Stromal cell of bone marrow (primary cell): ENCODE measurements at regions not wholly inside any gene's neighbourhood (a gene's known extent, or its start where the extent isn't known, plus 50 kb on each side); places are given as distances from the start of the nearest gene placed in this dataset.
"Not testable (repeated sequence)": the region's sequence is repeated elsewhere in the genome, so short reads cannot be mapped to it uniquely, and the experiment has no call there.

ENCODE experiments used
- DNase-seq: peaks from one replicate; pipeline ENCODE4 v3.0.0-alpha.2; 2012; ENCODE audit warnings: low read depth

DNA sequence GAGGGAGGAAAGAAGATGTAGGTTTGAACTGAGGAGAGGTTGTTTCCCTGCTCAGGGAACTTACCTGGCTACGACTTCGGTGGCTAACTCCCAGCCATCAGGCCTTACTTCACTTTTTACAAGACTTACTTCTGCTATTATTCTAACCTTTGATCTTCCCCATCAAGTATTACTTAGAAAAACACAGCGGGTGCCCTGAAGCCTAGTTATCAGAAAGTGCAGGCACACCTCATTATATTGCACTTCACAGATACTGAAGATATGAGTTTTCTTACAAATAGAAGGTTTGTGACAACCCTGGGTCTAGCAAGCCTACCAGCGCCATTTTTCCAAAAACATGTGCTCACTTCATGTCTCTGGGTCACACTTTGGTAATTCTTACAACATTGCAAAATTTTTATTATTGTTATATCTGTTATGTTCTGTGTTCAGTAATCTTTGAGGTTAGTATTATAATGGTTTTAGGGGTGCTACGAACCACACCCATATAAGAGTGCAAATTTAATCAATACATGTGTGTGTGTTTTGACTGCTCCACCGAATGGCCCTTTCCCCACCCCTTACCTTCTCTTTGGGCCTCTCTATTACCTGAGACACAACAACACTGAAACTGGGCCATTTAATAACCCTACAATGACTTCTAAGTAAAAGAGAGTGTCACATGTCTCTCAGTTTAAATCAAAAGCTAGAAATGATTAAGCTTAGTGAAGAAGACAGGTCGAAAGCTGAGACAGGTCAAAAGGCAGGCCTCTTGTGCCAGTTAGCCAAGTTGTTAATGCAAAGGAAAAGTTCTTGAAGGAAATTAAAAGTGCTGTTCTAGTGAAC, 2102.7 kb upstream of the WWC1 start:
- DNase-seq: no peak

DNA sequence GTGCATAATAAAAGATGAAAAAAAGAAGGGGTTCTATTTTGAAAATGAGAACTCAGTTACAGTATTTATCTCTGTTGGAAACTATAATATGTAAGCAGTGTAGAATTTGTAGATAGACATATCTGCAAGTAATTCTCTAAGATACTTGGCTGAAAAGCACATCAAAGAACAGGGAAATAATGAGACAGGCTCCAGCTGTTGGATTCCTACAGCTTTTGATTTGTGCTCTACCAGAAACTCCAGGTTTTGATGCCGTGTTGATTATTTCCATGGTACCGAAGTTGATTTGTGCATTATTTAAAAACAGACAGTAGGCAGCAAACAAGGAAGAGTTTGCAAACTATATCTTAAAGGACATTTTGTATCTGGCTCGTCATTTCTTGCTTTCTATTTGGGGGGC, 2098.7 kb upstream of the WWC1 start:
- DNase-seq: no peak

DNA sequence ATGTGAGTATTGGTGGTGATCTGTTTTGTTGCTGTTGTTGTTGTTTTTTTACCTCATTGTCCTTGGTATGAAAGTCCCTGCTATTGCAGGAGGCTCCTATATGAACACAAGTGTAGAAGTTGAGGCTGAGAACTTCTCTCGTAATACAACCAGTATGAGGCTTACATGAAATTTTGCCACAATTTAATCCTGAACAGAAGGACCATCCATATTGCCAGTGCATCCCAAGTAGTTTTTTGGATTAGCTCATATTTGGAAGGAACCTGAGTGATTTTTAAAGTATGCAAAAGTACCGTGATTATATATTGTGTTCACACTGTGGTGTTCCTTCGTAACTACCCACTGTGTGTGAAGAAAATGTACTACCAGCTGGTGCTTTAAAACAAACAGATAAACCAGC, 2095.5 kb upstream of the WWC1 start:
- no peak for DNase-seq

DNA sequence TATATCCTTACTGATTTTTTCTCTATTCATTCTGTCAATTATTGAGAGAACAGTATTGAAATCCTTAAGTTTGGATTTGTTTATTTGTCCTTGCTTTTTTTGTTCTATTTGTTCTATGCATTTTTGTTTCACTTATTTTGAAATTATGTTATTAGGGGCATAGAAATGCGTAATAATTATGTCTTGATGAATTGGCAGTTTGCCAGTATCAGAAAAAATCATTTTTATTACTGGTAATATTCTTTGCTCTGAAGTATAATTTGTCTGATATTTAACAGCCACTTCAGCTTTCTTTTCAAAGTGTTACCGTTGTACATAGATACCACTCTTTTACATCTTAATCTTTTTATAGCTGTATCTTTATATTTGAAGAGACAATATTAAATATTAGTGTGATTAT, 2090.9 kb upstream of the WWC1 start:
- no peak for DNase-seq

DNA sequence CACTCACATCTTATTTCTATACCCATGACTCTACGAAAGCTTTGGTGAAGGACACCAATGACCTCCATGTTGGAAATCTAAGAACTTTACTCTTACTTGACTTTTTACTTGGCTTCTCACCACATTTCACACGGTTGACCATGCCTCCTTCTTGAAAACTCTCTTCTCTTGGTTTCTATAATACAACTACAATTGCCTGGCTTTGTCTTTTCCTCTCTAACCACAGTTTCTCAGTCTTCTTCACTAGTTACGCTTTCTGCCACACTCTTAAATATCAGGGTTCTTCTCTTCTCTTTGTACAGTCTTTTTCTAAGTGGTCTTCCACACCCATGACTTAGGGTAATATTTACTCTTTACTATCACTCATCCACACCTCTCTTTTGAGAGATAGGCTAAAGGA, 2079.8 kb upstream of the WWC1 start:
- no peak for DNase-seq

DNA sequence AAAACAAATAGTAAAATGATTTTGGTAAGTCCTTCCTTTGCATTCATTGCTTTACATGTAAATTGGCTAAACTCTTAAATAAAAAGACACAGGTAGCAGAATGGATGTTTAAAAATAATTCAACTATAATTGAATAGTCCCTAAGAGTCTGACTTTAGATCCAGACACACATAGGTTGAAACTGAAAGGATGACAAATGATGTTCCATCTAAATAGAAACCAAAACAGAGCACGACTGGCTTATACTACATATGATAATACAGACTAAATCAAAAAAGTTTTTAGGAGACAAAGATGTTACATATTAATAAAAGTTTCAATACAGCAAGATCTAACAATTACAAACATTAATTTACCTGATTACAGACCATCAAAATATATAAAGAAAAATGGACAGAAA, 2055.1 kb upstream of the WWC1 start:
- no peak for DNase-seq

DNA sequence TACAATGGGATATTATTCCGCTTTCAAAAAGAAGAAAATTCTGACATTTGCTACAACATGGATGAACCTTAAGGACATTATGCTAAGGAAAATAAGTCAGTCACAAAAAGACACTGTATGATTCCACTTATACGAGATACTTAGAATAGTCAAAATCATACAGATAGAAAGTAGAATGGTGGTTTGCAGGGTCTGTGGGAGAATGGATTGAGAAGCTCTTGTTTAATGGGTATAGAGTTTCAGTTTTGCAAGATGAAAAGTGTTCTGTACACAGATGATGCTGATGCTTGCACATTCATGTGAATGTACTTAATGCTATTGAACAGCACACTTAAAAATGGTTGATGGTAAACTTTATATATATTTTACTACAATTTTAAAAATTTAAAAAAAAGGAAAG, 2050.7 kb upstream of the WWC1 start:
- no peak for DNase-seq

DNA sequence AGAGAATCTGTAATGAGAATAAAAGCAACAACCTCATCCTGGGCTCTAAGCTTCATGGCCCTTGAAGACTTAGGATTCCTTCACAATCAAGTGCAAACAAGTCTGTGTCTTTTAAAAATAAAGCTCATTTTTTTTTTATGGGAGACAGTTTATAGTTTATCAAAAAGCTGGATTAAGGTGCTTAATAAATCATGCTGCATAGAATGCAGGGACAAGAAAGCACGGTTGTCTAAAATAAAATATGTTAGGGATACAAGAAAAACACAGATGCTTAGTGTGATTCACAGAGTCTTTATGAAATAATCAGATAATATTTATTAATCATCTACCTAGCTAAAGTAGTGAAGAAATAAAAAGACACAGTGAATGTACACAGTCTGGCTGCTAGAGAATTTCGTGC, 2045.9 kb upstream of the WWC1 start:
- DNase-seq: no peak

DNA sequence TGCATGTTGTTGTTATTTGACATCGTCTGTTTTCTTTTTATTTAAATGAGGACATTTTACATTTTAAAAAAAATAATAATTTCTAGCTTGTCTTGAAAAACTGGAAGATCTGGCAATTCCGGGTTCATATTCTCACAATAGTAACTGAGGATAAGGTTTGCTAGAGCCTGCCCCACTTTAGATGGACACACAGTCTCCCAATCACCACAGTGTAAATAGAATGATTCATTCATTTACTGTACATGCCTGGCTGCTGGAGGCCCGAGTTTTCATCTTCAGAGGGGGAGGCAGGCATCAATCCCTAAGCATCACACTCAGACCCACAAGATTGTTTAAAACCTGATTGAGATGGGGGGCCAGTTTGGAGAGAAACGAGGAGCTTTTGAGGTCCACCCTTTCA, 2039.7 kb upstream of the WWC1 start:
- no peak for DNase-seq

DNA sequence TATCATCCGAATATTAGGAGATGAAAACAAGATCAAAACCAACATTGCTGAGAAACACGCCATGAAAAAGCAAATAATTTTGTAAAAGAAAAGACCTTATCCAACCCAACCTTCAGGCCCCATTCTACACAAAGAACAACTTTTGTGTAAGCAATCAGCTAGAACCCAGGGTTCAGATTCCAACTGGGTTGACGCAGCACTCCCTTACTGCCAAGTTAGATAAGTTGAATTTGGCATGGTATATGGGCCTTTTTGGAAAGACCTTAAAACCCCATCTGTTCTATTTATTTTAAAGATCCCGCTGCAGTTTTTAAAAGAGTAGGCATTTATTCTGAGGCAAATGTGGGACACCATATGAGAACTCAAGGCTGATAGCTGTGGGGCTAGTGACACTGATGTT, 2033.8 kb upstream of the WWC1 start:
- no peak for DNase-seq

DNA sequence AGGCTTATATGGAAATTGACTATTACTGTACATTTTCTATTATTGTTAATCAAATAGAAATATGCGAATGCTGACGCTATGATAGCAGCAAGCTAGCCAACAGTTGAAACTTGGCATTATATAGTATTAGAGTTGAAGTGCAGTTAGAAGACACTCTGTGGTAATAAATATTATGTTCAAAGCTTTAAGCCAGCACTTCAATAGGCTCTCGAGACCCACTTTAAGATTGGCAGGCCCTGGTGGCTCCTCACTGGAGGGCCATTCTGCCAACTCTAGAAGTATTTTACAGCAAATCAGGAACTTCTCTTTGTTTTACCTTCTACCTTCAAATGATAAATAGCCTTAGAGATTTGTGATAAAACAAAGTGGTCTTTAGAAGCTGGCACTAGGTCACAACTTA, 2029.0 kb upstream of the WWC1 start:
- DNase-seq: no peak

DNA sequence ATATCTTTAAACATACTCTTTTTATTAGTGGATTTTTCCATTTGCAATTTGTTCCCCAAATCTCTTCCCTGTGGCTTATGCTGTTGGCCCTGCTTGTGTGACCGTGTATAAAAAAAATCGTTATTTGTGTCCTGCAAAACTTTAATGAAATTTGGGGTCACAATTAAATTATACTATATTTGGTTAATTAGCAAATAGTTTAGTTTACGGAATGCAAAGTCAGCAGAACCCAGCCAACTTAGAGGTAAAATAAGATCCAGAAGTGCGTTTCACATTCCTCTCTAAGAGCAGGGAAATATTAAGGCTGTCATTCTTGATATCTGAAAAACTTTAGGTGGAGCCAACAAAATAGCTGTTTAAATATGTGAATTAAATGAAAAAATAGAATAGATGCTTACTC, 2023.5 kb upstream of the WWC1 start:
- DNase-seq: no peak

DNA sequence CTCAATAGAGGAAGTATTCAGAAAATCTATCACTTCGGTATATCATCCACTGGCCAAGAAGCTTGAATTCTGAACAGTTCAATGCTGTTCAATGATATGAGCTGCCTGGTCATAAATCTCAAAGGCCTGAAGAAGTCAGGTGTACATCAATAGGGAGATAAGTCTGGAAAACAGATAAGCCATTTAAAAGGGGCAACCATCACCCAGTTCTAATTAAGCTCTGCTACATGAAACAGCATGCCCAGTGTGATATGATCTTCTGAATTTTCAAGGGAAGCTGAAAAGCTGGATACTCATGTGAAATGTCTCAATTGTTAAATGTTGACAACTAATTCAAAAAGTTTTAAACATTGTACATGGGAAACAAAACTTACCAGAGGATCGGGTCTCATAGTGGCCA, 2020.7 kb upstream of the WWC1 start:
- DNase-seq: no peak

DNA sequence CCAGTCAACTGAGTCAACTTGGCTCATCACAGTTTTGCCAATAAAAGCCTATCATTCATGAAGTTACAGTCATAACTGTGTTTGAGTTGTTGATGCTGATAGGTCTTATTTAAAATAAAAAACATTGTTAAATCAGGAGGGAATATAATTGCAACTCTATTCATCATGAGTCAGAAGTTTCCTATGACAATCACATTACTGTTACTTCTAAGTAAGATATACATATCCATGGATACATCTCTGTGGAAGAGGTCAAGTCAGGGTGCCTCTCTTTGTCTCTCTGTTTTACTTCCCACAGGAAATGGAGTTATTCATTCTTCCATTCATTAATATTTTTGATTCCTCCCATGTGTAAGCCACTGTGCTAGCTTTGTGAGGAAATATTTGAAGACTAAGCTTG, 2015.4 kb upstream of the WWC1 start:
- DNase-seq: no peak

DNA sequence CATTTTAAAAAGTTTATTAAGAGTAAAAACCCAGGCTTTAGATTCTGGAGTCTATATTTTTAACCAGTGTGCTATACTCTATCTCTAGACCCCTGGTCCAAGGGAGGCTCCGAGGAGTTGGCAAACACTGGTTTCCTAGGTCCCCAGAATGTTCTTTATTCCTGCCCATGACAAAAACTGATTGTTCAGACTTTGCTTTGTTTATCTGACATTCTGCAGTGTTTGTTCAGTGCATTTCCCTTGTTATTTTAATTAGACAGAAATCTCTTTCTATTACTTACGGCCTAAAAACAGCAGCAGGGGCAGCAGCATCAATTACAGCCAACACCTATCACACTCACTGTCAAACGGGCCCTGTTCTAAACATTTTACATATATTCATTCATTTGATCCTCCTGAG, 2011.6 kb upstream of the WWC1 start:
- DNase-seq: no peak

DNA sequence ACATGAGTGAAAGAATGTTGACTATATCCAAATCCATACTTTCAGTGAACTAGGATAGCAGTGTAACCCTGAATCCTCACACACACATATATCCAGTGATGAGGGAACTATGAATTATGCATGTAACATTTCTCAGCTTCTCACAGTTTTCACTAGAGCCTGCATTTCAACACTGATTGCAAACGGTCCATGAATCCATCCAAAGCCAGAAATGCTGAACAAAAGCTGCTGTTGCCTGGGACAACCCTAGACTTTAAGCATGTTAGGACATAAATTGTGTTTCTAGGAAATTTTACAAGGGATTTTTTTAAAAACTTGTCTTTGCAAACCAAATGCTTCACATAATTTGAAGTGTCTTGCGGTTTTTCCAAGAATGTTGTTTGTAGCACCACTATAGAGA, 2010.0 kb upstream of the WWC1 start:
- no peak for DNase-seq

DNA sequence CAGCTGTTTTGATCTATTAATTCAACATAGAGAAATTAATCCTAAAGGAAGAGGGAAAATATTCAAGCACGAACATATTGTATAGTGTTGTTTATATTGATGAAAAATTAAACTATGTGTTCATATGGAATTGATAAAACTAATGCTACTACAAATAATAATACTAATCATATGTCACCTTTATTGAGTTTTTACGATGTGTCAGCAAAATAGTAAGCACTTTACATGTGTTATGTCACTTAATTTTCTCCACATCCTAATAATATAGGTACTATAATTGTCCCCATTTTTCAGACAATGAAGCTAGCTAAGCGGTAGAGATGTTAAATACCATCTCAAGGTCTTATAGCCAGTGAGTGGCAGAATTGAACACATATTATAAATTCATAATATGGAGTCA, 2008.5 kb upstream of the WWC1 start:
- no peak for DNase-seq

DNA sequence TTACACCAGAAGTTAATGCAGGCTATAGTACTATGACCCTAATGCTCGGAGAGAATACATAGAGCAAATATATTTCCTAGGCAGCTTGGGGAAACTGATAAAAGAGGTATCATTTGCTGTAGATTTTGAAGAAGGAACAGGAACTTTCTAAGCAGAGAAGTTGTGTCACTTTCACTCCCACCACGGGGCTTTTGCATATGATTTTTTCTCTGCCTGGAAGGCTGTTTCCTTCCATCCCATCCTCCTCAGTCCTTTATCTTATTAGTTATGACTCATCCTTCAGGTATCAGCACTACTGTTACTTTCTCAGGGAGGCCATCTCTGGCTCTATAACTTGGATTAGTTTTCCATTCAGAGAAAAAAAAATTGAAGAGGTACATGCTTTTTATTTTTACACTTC, 2006.1 kb upstream of the WWC1 start:
- DNase-seq: no peak

DNA sequence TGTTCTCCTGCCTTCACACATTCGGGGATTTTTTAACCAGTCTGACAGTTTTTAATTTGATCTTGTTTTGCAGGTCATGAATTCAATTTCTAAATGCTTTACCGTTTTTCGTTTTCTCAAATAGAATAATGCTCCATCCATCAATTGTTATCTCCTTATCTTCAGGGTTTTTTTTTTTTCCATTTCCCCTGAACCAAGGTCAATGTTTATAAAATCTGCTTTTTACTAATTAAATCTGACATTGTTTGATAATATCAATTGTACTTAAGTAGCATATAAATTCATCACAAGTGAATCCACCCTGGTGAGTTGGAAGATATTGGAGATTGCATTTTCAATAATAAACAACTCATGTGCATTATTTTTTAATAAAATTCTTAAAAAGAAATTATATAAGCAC, 2004.6 kb upstream of the WWC1 start:
- DNase-seq: no peak

DNA sequence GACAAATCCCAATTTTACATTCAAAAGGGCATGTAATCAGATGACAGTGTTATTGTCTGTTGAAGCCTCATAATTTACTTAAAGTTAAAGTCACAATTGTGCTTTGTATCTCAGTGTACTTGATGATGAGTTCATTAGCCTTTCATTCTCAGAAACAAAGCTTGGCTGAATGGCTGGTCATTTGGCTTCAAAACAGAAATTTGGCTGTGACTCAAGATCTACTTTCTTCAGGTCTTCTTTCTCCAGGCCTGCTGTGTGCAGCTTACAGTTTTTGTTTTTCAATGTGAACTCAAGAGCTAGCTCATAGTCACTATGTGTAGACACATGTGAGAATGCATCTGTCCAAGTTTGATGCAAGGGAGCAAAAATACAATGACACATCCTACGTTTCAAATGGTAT, 2003.6 kb upstream of the WWC1 start:
- no peak for DNase-seq

DNA sequence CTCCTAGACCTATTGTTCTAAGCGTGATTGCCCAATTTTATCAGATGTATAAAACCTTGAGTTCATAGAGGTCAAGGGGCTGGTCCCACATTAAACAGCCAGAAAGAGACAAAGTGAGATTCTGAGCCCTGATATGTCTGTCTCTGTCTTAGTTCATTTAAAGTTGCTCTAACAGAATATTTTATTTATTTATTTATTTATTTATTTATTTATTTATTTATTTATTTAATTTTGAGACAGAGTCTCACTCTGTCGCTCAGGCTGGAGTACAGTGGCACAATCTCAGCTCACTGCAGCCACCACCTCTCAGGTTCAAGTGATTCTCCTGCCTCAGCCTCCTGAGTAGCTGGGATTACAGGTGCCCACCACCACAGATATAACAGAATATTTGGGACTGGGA, 1999.6 kb upstream of the WWC1 start:
- not testable (repeated sequence) for DNase-seq

DNA sequence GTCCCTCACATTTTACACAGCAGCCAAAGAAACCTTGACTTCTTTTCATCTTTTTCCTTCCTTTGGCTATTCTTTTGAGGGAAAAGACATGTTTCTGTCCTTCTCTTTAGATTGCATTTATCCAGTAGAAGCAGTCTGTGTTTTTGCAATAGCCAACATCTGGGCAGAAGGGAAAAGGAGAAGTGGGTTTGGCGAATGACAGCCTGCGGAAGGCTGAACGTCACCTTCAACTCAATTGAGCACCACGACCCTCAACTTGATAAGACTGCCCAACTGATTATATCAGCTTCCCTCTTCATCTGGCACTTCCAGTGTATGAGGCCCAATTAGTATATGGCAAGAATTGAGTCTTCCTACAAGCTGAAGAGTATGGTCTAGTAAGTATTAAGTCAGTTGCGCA, 1997.6 kb upstream of the WWC1 start:
- no peak for DNase-seq

DNA sequence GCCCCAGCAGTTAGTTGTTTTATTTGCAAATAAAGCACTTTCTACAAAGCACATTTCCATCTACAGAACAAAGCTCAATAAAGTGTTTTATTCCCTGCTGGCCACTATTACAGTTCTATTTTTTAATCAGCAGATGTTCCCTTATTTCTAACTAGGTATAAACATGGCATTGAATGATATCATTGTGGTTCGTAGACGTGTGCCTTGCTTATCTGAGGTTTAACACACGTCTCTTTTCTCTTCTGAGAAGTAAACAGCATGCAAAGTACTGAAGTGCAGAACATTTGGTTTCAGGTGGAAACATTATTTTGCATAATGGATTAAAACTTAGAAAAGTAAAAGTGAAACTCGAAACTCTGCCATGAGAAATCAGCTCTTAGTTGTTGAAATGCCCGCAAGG, 1989.3 kb upstream of the WWC1 start:
- no peak for DNase-seq

DNA sequence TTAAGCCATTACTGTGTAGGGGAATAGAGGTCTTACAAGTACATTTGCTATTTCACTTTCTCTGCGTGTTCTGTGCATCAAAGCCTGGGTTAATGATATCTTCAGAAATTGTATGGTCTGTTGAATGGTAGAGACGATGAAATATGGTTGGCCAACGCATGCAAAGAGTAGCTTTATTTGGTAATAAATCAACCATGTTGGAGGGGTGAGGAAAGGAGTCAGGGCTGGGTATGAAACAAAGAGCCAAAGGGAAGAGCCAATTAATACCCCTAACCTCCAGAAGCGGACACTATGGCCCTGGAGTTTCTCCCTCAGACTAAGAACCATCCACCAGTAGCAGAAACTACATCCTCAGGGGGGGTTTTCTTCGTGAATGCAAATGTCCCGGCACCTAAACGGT, 1974.0 kb upstream of the WWC1 start:
- DNase-seq: no peak
